ENCODE measurements at regions not wholly inside any gene's neighbourhood (a gene's known extent, or its start where the extent isn't known, plus 50 kb on each side); places are given as distances from the start of the nearest gene placed in this dataset.

DNA sequence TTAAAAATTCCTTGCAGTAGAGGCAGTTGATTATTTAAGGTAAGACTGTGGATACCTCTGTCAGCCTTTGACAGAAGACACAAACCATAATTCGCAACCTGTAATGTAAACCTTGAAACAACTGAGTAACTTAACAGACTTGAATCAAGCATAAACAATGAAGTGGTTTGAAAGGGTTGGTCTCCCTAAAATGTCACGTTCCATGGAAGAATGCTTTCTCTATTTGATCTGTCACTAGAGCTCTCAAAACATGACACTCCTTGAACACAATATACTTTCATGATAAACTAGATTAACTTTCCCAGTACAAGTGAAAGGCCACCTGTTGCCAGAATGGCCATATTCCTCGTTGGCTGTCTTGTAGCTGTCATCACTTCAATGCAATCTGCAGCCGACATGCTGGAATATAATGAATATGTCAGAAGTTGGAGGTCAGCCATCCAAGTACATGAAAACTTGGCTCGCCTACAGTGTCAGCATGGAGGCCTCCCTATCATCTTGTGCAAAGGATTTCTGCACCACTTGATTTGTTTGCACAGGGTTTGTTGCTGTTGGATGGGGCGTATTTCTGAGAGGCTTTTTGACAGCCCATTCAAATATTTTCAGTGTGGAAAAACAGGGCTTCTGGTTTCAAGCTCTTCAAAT, 228.0 kb downstream of the TLE4 start:
- Histone ChIP-seq H3K27ac (ENCODE audit: control insufficient read depth, insufficient read depth, low read length) (no peak overlapping the region), H3K4me2 (ENCODE audit: control insufficient read depth, extremely low read depth, insufficient read depth, low read depth, low read length) (no peak overlapping the region), H3K36me3 (ENCODE audit: control insufficient read depth in 2 of 2, extremely low read depth in 1 of 2, insufficient read depth in 2 of 2, low read length in 2 of 2) (no peaks in the 10 kb centered on the region), H3K27me3 (ENCODE audit: control insufficient read depth, extremely low read depth, insufficient read depth, low read length) (no peaks in the 10 kb centered on the region), H2AFZ (ENCODE audit: control insufficient read depth, low read length) (no peak overlapping the region), H4K20me1 (ENCODE audit: control insufficient read depth, extremely low read depth, insufficient read depth, low read length) (no peaks in the 10 kb centered on the region), H3K79me2 (ENCODE audit: control insufficient read depth, insufficient read depth, low read length) (no peaks in the 10 kb centered on the region), H3K4me1 (ENCODE audit: control insufficient read depth, extremely low read depth, insufficient read depth, low read length) (peaks cover 5% of the 10 kb centered on the region), H3K4me3 (ENCODE audit: control insufficient read depth in 2 of 3, extremely low read depth in 1 of 3, insufficient read depth in 2 of 3, low read depth in 1 of 3, low read length in 3 of 3) (no peak overlapping the region), H3K9me1 (ENCODE audit: control insufficient read depth, extremely low read depth, insufficient read depth, low read length) (no peaks in the 10 kb centered on the region), H3K9me3 (ENCODE audit: control insufficient read depth, low read depth, low read length) (no peaks in the 10 kb centered on the region), H3K9ac (ENCODE audit: control insufficient read depth, extremely low read depth, insufficient read depth, low read length) (no peak overlapping the region)
- DNase-seq (ENCODE audit: low read depth, low spot score) = no peak
- FAIRE-seq = no peak
- TF ChIP-seq, protein P1, sequence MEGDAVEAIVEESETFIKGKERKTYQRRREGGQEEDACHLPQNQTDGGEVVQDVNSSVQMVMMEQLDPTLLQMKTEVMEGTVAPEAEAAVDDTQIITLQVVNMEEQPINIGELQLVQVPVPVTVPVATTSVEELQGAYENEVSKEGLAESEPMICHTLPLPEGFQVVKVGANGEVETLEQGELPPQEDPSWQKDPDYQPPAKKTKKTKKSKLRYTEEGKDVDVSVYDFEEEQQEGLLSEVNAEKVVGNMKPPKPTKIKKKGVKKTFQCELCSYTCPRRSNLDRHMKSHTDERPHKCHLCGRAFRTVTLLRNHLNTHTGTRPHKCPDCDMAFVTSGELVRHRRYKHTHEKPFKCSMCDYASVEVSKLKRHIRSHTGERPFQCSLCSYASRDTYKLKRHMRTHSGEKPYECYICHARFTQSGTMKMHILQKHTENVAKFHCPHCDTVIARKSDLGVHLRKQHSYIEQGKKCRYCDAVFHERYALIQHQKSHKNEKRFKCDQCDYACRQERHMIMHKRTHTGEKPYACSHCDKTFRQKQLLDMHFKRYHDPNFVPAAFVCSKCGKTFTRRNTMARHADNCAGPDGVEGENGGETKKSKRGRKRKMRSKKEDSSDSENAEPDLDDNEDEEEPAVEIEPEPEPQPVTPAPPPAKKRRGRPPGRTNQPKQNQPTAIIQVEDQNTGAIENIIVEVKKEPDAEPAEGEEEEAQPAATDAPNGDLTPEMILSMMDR (optimal IDR thresholded peaks at IDR 0.05 in 1 of 3, IDR thresholded peaks at IDR 0.05 in 1 of 3, conservative IDR thresholded peaks at IDR 0.05 in 1 of 3; ENCODE audit: extremely low read depth in 1 of 3, insufficient read depth in 2 of 3, low read length in 3 of 3) = no peak
- no peak for TF ChIP-seq EZH2 (IDR thresholded peaks at IDR 0.05; ENCODE audit: low read length)
- dilution Hi-C loops (cut with MboI; ENCODE audit: extremely low pct_ligation_motif_present, low sequenced_read_pairs) = loop anchor here (25.0 kb wide), 1 partner anchor 113 kb away; no protein-coding TSS in a partner anchor

DNA sequence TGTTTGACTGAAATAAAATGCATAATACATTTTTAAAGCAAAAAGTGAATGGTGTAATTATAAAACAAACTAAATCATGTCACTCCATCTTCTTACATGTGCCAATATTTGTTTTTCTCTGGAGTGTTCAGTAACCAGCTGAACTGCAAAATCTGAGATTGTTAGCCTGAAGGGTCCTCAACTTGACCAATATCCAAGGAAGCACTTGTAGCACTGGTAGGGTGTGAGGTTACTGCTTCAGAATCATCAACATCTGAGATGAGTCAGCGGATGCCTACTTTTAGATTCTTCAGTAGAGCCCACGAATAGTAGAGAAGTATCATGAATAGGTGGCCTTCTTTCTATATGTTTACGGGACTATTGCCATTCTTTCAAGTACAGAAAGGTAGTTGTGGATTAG, 226.7 kb downstream of the TLE4 start:
- no peak overlapping the region for H3K4me3 ChIP-seq (ENCODE audit: control insufficient read depth in 2 of 3, extremely low read depth in 1 of 3, insufficient read depth in 2 of 3, low read depth in 1 of 3, low read length in 3 of 3)
- peaks cover 5% of the 10 kb centered on the region for H3K4me1 ChIP-seq (ENCODE audit: control insufficient read depth, extremely low read depth, insufficient read depth, low read length)
- no peak overlapping the region for H2AFZ ChIP-seq (ENCODE audit: control insufficient read depth, low read length)
- H3K79me2 ChIP-seq (ENCODE audit: control insufficient read depth, insufficient read depth, low read length) = no peaks in the 10 kb centered on the region
- DNase-seq (ENCODE audit: low read depth, low spot score) = no peak
- H3K27ac ChIP-seq (ENCODE audit: control insufficient read depth, insufficient read depth, low read length) = no peak overlapping the region
- H3K9me1 ChIP-seq (ENCODE audit: control insufficient read depth, extremely low read depth, insufficient read depth, low read length) = no peaks in the 10 kb centered on the region
- H3K4me2 ChIP-seq (ENCODE audit: control insufficient read depth, extremely low read depth, insufficient read depth, low read depth, low read length) = no peak overlapping the region
- no peak overlapping the region for H3K9ac ChIP-seq (ENCODE audit: control insufficient read depth, extremely low read depth, insufficient read depth, low read length)
- no peak for FAIRE-seq
- no peaks in the 10 kb centered on the region for H3K9me3 ChIP-seq (ENCODE audit: control insufficient read depth, low read depth, low read length)
- H3K36me3 ChIP-seq (ENCODE audit: control insufficient read depth in 2 of 2, extremely low read depth in 1 of 2, insufficient read depth in 2 of 2, low read length in 2 of 2) = no peaks in the 10 kb centered on the region
- H3K27me3 ChIP-seq (ENCODE audit: control insufficient read depth, extremely low read depth, insufficient read depth, low read length) = no peaks in the 10 kb centered on the region
- no peak for TF ChIP-seq EZH2 (IDR thresholded peaks at IDR 0.05; ENCODE audit: low read length)
- TF ChIP-seq, protein P1 (optimal IDR thresholded peaks at IDR 0.05 in 1 of 3, IDR thresholded peaks at IDR 0.05 in 1 of 3, conservative IDR thresholded peaks at IDR 0.05 in 1 of 3; ENCODE audit: extremely low read depth in 1 of 3, insufficient read depth in 2 of 3, low read length in 3 of 3) = no peak
- dilution Hi-C loops (cut with MboI; ENCODE audit: extremely low pct_ligation_motif_present, low sequenced_read_pairs) = loop anchor here (25.0 kb wide), 1 partner anchor 111 kb away; no protein-coding TSS in a partner anchor
- no peaks in the 10 kb centered on the region for H4K20me1 ChIP-seq (ENCODE audit: control insufficient read depth, extremely low read depth, insufficient read depth, low read length)
